ENCODE measurements at regions not wholly inside any gene's neighbourhood (a gene's known extent, or its start where the extent isn't known, plus 50 kb on each side); places are given as distances from the start of the nearest gene placed in this dataset.

GRCh38 chr18:27595113-27595838, 410.2 kb upstream of the CHST9 start:
- H4K8ac ChIP-seq (replicated peaks; ENCODE audit: insufficient read length, low read depth, low read length) = no peak overlapping the region
- no peaks in the 10 kb centered on the region for H3K9me3 ChIP-seq (ENCODE audit: control insufficient read depth, low read depth, low read length)
- no peak overlapping the region for H2BK120ac ChIP-seq (ENCODE audit: low read depth, low read length, poor library complexity, severe bottlenecking)
- TF ChIP-seq CTCF (conservative IDR thresholded peaks at IDR 0.05) = no peak
- no peak overlapping the region for H3K18ac ChIP-seq (ENCODE audit: insufficient read length, low read depth, low read length)
- H2BK15ac ChIP-seq (ENCODE audit: low read depth, low read length) = no peak overlapping the region
- H3K23me2 ChIP-seq (ENCODE audit: insufficient read length, low read depth, low read length, poor library complexity, severe bottlenecking) = no peaks in the 10 kb centered on the region
- no peak overlapping the region for H2BK5ac ChIP-seq (ENCODE audit: insufficient read length, low read length)
- peaks cover 3% of the 10 kb centered on the region; the same call in 1 of the 2 replicates for H3K4me1 ChIP-seq (ENCODE audit: insufficient read depth, low read length)
- Mint-ChIP-seq H3K4me3 (no peak overlapping the region), H3K27me3 (ENCODE audit: low read depth) (no peaks in the 10 kb centered on the region), H3K36me3 (ENCODE audit: insufficient read depth in 1 of 3, low read depth in 3 of 3) (no peaks in the 10 kb centered on the region; a peak in 1 of 7 replicates), H3K27ac (no peak overlapping the region), H3K9me3 (no peaks in the 10 kb centered on the region), H3K4me1 (peaks cover 0 to 3% of the 10 kb centered on the region in 2 experiments; a peak in 2 of 4 replicates)
- H3K56ac ChIP-seq (ENCODE audit: insufficient read length, low read depth, low read length) = no peak overlapping the region
- H3T11ph ChIP-seq (ENCODE audit: low read length) = no peak overlapping the region
- no peak overlapping the region for H3K4me2 ChIP-seq (ENCODE audit: insufficient read depth, insufficient read length, low read length)
- H2AK5ac ChIP-seq (ENCODE audit: insufficient read length, low read length) = no peak overlapping the region
- no peak overlapping the region for H2BK20ac ChIP-seq (ENCODE audit: low read depth, low read length, poor library complexity, severe bottlenecking)
- H3K9ac ChIP-seq (ENCODE audit: extremely low read depth, insufficient read length, low read length) = no peak overlapping the region
- no peak overlapping the region for H3K14ac ChIP-seq (ENCODE audit: insufficient read depth, low read length)
- H2BK12ac ChIP-seq (ENCODE audit: insufficient read length, low read depth, low read length) = no peak overlapping the region
- no CpG with 5 or more reads among the region's 5 CpGs for WGBS (ENCODE audit: extremely low coverage, insufficient read length, low lambda C conversion rate)
- no peaks in the 10 kb centered on the region for H3K79me1 ChIP-seq (ENCODE audit: insufficient read depth, low read depth, low read length, poor library complexity, severe bottlenecking)
- DNase-seq = no peak
- no peak overlapping the region for H2AFZ ChIP-seq (ENCODE audit: low read length)
- no peak overlapping the region for H3K27ac ChIP-seq (ENCODE audit: insufficient read length, low read depth, low read length)
- H4K5ac ChIP-seq (ENCODE audit: insufficient read length, low read depth, low read length) = no peak overlapping the region
- H4K20me1 ChIP-seq (ENCODE audit: control insufficient read depth, insufficient read depth, insufficient read length) = no peaks in the 10 kb centered on the region
- no peaks in the 10 kb centered on the region for H3K79me2 ChIP-seq (ENCODE audit: insufficient read depth, low read length)
- H4K91ac ChIP-seq (ENCODE audit: insufficient read length, low read depth, low read length) = no peak overlapping the region
- no peak overlapping the region for H3K4ac ChIP-seq (ENCODE audit: low read depth, low read length)
- H3K23ac ChIP-seq (ENCODE audit: insufficient read length, low read depth, low read length) = no peak overlapping the region
- no peaks in the 10 kb centered on the region for H3K27me3 ChIP-seq (ENCODE audit: insufficient read depth, low read length)
